ENCODE measurements at regions not wholly inside any gene's neighbourhood (a gene's known extent, or its start where the extent isn't known, plus 50 kb on each side); places are given as distances from the start of the nearest gene placed in this dataset.

DNA sequence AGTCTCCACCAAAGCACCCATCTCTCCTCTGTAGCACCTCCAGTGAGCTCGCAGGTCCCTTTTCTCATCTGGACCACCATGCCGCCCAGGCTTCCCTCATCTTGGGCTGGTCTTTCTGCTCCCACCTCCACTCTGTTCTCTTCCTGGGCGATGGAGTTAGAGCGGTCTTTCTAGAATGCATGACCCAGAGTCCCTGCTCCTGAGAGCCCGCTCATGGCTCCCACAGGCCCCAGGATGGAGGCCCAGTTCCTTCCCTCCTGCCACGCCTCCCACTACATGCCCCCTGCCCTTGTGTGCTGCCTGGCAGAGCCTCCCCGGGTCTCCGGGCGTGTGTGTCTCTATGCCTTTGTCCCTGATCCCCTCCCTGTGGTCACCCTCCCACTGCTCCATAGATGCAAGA is 100.7 kb upstream of the RTL1 start:
- no peak for DNase-seq (ENCODE audit: low read depth)

DNA sequence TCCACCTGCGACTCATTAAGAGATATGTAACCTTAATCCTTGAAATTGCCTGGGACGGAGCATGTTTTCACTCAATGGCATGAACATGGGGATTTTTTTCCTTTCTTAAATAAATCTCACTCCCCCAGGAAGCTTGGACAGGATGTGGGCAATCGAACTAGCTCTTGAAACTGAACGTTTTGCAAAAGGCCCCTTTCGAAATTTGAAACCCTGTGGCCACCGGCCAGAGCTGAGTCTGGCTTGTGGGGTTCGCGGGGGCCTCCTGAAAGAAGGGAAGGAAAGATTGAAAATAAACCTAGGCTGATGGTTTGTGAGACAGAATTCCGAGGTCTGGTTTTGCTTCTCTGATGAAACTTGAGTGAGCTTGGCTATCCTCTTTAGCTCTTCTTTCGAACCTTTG is 101.4 kb upstream of the RTL1 start:
- no peak for DNase-seq (ENCODE audit: low read depth)

DNA sequence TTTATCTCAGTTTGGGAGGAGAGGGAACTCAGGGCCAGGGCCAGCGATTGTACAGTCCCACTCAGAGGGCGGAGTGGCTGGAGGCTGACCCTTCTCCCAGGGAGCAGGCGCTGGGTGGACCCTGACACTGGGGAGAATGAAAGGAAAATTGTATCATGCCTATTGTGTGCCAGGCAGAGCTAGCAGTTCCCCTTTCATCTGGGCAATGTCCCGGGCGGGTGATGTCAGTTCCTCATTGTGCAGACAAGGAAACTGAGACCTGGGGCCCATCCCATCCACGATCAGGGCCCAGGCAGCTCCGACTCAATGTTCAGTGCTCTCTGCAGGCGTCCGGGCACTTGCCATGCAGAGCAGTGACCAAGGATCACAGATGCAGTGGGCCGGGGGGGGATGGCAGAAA is 101.9 kb upstream of the RTL1 start:
- no peak for DNase-seq (ENCODE audit: low read depth)

DNA sequence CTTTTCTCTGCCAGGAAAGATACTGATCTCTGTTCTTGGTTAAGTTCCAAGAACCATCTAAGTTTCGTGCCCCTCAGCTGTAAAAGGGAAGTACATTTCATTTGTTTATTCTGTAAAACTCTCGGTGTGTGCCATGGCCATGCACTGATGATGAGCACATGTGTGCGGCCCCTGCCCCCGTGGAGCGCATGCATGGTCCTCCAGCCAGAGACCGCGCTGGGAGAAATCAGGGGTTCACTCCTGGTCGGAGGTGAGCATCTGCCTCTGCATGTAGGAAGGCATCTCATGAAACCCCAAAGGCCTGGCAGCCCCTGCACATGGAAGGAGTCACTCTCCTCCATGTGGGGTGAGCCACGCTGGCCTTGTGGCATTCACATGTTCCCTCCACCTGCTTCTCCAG is 102.5 kb upstream of the RTL1 start:
- DNase-seq (ENCODE audit: low read depth): no peak

DNA sequence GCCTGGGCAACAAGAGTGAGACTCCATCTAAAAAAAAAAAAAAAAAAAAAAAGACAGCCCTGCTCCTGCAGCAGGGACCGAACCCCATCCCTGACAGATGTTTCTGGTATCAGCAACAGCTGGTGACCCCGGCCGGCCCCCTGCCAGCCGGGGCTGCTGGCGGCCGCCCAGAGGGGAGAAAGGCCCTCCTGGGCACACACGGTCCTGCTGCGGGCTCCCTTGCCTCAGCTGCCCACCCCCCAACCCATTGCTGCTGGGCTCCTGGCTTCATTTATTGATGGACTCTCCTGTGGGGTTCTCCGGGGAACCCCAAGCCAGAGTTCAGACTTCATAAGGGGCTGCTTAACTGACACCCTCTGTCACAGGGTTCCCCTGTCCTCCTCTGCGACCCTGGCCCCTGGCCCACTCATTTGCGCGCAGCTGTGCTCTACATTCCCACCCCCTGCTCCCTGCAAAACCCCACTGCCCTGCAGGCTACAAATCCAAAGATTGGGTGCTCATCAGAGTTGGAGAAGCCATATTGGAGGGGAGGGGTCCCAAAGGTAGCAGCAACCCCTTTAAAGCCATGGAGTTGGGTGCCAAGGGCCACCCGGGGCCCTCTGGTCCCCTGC is 103.6 kb upstream of the RTL1 start:
- DNase-seq (ENCODE audit: low read depth): no peak

DNA sequence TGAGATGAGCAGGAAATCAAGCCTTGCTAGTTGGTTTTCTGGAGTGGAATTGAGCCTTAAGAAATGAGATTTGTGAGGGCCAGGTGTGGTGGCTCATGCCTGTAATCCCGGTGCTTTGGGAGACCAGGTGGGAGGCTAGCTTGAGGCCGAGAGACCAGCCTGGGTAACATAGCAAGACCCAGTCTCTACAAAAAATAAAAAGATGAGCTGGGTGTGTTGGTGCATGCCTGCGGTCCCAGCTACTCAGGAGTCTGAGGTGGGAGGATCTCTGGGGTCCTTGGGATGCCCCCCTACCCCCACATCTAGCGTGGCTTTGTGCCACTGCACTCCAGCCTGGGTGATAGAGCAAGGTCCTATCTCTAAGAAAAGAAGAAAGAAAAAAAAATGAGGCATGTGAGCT is 104.2 kb upstream of the RTL1 start:
- DNase-seq (ENCODE audit: low read depth): no peak

DNA sequence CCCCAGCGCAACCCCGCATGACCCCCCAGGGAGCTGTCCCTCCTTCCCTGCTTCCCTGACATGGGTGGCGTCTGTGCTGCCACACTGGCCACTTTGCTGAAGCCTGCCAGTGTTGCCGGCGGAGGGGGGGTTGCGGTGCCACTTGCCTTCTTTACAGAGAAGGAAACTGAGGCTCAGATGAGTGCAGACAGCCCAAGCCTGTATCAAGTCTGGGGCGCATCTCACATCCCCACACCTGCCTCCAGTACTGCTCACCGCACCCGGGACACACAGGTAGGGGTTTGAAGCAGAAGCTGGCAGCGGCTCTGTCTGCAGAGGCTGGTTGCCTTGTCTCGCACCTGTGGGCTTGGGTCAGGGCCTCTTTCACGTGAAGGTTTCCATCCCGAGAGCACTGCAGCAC is 104.7 kb upstream of the RTL1 start:
- no peak for DNase-seq (ENCODE audit: low read depth)

DNA sequence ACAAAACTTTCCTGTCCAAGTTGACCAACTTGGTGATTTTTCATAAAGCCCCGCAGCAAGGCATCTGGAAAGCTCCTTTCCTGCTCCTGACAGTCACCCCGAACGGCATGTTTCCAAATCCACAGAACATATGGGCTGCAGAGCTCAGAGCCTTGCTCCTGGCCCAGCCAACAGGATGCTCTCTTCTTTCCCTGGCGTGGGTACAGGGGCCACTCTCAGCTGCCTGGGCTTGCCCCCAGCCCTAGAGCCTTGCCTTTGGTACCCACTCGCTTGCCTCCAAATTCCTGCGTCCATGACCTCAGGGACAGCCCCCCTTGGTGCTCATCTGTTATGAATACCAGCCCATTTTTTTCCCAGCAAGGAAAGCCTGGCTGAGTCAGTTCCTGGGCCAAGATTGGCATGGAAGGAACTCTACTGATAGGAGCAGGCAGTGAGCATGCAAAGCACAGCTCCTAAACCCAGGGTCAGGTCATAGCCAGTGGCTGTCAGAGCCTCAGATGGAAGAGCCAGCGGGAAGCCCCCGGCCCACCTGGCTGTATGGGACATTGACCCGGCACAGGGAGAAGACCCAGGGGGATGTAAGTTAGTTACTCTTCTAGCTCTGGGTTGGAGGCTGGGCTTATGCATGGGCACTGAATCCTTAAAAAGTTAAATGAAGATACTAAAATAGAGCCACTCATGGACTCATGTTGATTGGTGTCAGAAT is 105.3 kb upstream of the RTL1 start:
- no peak for DNase-seq (ENCODE audit: low read depth)

DNA sequence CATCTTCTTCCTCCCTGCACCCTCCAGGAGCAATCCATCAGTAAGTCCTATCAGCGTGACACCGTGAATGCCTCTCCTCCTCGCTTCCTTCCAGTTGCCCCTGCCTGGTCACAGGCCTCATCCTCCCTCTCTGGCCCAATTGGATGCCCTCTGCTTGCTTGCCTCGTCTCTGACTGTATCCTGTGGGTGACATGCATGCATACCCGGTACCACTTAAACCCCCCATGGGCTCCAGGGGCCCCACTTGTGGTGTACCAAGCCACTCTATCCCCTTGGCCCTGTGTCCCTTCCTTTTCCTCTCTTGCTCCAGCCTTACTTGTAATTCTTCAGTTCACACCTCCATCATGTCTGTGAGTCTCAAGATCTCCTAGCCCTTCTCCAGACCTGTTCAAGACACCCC is 106.0 kb upstream of the RTL1 start:
- DNase-seq (ENCODE audit: low read depth): no peak

DNA sequence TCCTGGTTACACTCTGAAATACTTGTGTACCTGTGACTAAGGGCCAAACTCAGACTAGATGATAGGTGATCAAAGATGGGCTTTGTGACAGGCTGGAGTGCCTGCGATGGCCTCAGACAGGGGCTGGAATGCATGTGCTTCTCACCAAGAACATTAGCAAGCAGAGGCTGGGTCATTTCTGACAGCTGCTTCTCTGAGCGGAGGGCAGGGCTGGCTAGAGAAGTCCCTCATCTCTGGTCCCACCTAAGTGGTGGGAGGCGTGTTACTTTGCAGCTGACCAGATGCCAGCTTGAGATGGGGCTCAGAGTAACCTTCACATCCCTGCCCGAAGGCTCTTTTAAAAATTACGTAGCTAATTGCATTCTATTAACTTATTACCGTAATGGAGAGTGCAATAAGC is 106.8 kb upstream of the RTL1 start:
- DNase-seq (ENCODE audit: low read depth): no peak

DNA sequence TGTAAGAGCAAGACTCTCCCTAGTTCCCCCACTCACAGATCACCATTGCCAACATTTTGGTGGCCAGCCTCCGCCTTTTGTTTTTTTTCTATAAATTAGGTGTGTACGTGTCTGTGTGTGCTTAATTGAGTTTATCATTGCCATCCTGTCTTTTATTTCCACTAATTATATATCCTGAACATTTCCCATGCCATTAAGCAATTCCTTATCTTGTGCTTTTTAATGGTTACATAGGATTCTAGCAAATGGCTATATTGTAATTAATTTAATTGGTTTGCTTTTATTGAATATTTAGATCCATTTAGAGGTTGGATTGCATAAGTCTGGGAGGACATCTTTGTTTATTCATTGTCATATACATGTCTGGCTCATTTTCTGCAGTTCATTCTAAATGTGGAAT is 107.3 kb upstream of the RTL1 start:
- DNase-seq (ENCODE audit: low read depth): no peak

DNA sequence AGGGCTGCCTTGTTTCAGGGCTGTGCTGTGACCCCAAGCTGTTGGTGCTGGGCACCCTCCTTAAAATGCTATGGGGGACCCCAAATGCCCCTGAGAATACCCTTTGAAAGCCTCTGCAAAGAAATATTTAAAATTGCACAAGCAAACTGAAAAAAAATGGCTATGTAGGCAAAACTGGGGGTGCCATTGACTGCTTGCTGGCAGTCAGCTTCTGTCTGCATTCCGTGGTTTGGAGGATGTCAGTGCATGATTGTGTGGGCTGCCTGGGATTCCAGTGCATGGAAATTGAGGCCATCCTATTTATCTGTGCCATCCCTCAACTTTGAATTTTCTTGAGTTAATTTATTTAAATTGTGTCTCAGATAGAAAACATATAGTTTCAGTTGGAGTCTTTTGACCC is 113.7 kb upstream of the RTL1 start:
- DNase-seq (ENCODE audit: low read depth): no peak

DNA sequence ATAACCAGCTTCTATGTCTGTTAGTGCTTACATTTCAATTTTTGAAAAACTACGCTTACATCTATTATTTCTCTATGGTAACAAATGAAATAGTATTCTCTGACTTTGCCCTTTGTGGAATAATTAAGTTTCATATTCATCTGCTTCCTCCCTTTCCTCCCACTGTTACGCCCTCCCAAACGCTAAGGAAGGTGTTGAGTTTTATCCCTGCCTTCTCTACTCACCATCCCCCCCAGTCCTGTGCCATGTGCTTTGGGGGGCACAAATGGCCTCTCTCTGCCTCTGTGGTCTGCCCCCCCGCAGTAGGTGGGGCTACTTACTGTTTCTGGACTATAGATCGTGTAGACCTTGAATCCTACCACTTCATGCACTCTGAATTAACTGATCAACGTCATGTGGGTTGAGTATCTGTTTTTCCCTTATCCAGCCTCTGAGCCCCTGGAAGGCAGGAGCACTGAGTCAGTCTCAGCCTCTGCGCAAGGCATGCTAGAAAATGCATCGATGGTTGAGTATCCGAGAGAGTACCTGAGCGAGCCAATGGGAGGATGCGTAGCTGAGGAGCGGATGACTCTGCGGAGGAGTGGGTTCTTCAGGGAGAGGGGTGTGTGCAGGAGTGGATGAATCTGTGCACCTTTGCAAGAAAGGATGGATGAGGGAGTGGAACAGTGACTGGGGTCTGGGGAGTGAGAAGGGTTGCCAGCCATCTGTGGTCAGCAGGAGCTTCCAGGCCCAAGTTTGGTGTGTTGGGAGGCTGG is 114.5 kb upstream of the RTL1 start:
- DNase-seq (ENCODE audit: low read depth): no peak

DNA sequence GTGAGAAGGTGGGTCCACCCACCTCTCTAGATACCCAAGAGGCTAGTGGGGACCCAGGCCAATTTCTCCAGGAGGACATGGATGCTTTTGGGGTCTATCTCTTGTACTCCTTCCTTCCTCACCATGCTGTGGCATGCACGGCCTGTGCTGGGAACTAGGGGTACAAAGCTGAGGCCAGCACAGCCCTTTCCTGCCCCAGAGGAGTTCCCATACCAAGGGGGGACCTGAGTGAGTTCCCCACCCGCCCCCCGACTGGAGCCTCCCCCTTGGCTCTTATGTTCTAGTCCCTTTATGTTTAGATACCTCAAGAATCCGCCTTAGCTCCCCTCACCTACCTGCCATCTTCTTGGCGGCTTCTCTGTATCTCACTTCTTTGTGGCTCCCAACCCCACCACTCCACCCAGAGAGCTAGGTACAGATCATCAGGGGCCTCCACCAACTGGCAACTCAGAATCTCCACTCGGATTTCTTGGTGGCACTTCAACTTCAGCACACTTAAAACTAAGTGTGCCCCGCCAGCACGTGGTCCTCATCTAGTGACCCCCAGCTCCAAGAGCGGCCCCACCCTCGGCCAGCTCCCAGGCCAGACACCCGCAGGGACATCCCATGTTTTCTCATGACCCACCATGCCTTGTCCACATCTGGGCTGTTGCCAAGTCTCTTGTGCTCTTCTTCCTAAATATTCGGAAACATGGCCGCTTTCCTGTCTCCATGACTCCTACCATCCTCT is 115.2 kb upstream of the RTL1 start:
- DNase-seq (ENCODE audit: low read depth): no peak

DNA sequence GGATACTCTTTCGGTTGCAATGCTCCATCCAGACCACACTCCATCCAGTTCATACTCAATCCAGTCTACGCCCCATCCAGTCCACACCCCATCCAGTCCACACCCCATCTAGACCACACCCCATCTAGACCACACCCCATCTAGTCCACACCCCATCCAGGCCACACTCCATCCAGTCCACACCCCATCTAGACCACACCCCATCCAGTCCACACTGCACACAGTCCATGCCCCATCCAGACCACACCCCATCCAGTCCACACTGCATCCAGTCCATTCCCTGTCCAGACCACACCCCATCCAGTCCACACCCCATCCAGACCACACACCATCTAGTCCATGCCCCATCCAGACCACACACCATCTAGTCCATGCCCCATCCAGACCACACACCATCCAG is 116.0 kb upstream of the RTL1 start:
- DNase-seq (ENCODE audit: low read depth): no peak

DNA sequence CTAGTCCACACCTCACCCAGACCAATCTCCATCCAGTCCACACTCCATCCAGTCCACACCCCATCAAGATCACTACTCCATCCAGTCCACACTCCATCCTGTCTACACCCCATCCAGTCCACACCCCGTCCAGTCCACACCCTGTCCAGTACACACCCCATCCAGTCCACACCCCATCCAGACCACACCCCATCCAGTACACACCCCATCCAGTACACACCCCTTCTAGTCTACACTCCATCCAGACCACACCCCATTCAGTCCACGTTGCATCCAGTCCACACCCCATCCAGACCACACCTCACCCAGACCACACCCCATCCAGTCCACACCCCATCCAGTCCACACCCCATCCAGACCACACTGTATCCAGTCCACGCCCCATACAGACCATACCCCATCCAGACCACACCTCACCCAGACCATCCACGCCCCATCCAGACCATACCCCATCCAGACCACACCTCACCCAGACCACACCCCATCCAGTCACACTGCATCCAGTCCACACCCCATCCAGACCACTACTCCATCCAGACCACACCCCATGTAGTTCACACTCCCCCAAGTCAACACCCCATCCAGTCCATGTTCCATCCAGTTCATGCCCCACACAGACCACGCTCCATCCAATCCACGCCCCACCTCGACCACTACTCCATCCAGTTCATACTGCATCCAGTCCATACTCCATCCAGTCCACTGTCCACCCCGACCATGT is 116.6 kb upstream of the RTL1 start:
- DNase-seq (ENCODE audit: low read depth): no peak

DNA sequence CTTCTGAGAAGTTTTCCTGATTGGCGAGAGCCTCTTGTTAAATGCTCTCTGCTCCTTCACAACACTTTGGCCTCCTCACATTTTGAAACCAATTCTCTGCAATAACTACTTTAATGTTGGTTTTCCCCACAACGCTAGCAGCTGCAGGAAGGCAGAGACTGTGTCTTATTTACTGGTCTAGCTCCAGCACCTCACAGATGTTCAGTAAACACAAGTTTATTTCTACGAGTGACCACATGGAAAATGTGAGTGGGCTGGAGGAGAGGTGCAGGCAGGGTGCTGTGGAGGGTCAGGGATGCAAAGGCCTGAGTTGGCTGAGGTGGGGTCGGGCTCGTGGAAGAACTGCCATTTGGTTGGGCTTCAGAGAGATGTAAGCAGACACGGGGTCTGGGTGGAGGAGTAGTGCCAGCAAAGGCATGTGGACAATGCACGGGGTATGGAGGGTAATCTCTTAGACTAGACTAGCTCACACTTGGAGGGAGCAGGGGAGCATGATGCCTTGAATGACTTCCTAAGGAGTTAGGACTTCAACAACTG is 117.4 kb upstream of the RTL1 start:
- DNase-seq (ENCODE audit: low read depth): no peak

DNA sequence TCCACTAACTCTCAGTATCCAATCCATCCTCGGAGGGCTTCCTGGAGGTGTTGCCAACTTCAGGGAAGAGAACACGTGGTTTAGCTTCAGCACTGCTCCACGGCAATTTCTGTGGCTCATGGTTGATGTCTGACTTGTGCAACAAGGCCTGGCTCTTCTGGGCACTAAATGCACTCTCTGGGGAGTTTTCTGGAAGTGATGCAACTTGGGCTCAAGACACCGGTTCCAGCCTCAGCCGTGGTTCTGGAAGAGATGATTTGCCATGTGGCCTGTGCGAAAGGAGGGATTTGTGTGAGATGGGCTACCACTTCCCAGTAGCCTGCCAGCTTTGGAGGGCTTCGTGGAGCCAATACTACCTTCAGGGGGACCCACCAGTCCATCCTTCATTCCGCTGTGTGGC is 118.6 kb upstream of the RTL1 start:
- DNase-seq (ENCODE audit: low read depth): no peak

DNA sequence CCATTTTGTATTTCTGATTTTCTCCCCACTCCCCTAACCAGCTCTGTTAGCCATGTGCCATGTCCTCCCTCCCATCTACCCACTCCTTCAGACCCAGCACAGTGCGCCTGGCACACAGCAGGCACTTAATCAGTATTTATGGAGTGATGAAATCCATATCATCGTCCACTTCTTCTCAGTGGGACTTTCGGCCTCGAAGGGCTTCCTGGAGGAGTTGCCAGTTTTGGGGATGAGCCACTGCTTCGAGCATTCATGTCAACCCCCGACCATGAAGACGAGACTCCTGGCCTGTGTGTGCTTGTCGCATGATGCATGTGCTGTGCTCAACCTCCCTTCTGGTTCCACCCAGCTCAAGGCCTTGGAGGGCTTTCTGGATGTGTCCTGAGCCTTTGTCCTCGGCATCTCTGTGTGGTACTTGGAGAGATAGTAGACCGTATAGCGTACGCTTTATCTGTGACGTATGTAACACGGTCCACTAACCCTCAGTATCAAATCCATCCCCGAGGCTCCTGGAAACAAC is 119.5 kb upstream of the RTL1 start:
- DNase-seq (ENCODE audit: low read depth): no peak

DNA sequence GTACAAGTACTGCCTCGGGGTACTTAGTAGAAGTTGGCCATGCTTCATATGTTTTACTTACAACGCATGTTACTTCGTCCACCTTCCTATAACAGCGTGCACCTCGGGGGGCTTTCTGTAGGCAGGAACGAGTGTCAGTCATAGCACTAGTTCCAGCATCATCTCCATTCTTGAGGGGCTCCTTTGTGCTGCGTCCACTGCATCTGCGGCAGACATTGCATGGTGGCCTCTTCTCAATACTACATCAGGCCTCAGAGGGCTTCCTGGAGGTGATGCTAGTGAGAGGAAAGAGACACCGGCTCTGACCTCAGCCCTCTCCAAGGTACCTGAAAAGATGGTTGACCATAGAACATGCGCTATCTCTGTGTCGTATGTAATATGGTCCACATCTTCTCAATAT is 121.2 kb upstream of the RTL1 start:
- no peak for DNase-seq (ENCODE audit: low read depth)

DNA sequence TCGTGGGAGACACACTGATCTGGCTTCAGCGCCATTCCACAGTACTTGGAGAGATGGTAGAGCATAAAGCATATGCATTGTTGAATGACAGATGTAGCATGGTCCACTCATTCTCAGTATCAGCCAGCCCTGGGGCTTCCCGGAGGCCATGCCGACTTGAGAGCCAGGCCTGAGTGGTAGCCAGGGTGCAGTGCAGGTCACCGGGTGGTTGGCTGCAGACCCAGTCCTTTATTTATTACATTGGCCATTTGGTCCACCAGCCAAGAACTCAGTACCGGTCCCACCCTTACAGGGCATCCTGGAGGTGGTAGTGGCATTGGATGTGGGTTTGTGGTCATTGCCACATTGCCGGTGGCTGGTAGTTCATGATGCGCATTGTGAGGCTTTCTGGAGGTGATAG is 121.6 kb upstream of the RTL1 start:
- DNase-seq (ENCODE audit: low read depth): no peak

DNA sequence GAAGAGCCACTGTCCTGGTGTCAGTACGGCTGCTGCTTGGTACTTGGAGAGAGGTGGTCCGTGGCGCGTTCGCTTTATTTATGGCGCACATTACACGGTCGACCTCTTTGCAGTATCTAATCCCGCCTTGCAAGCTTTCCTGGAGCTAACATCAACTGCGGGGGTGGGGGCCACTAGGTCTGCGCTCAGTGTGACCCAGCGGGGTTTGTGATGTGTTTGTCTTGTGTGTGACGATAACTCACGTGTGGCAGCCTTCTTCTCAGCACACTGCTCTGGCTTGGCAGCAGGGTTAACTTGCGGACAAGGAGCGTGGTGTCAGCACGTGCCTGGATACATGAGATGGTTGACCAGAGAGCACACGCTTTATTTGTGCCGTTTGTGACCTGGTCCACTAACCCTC is 122.2 kb upstream of the RTL1 start:
- DNase-seq (ENCODE audit: low read depth): no peak

All from HS-27A (cell line).